DOHH2 (cell line): ENCODE measurements at regions not wholly inside any gene's neighbourhood (a gene's known extent, or its start where the extent isn't known, plus 50 kb on each side); places are given as distances from the start of the nearest gene placed in this dataset.

ENCODE experiments used
- CTCF ChIP-seq: fragments of 200-600 bp; sonication (generic); IDR thresholded peaks from one replicate; pipeline ENCODE4 v1.5.1; 2014; ENCODE audit warnings: antibody characterized with exemption, mild to moderate bottlenecking, low read depth, low read length; ENCODE audit not compliant: poor library complexity, severe bottlenecking
- EZH2phosphoT487 ChIP-seq: fragments of 200-600 bp; sonication (generic); IDR thresholded peaks from 2 replicates; pipeline ENCODE4 v1.6.1; 2017; ENCODE audit warnings: borderline replicate concordance, mild to moderate bottlenecking, antibody characterized with exemption, low read length, moderate library complexity, mixed read lengths

GRCh38 chr4:64766565-64766964 lies 357.3 kb upstream of the TECRL start:
- TF ChIP-seq CTCF (no peak), EZH2phosphoT487 (no peak)
